GM12878 (cell line): ENCODE measurements at regions not wholly inside any gene's neighbourhood (a gene's known extent, or its start where the extent isn't known, plus 50 kb on each side); places are given as distances from the start of the nearest gene placed in this dataset.

Source experiments
- ASH2L ChIP-seq: fragments of 300-600, 200-600 bp; sonication (generic); IDR thresholded peaks from 2 replicates; pipeline ENCODE4 v1.6.1; 2017; ENCODE audit warnings: low read depth, mild to moderate bottlenecking, borderline replicate concordance
- EZH2 ChIP-seq: IDR thresholded peaks from 2 replicates; pipeline ENCODE4 v1.6.1; 2012; ENCODE audit warnings: low read depth, mild to moderate bottlenecking, control low read depth, inconsistent platforms, low read length, borderline replicate concordance; ENCODE audit not compliant: control insufficient read depth
- NFXL1 ChIP-seq: fragments of 450-650 bp; IDR thresholded peaks from 2 replicates; pipeline ENCODE4 v1.6.1; 2017; ENCODE audit warnings: antibody characterized with exemption, mild to moderate bottlenecking, borderline replicate concordance
- POLR2AphosphoS2 ChIP-seq: IDR thresholded peaks from 2 replicates; pipeline ENCODE4 v1.6.1; 2011; ENCODE audit warnings: low read depth, mild to moderate bottlenecking, low read length, improper control_type of control experiment, moderate library complexity
- SRF ChIP-seq, 2 experiments: IDR thresholded peaks; 2 replicates each; pipeline ENCODE4 v1.6.1; 2011; ENCODE audit warnings: low read depth in 2 of 2, low read length in 2 of 2, mild to moderate bottlenecking in 1 of 2, moderate library complexity in 1 of 2
- TCF7 ChIP-seq: IDR thresholded peaks from 2 replicates; pipeline ENCODE4 v1.6.1; 2014; ENCODE audit warnings: antibody characterized with exemption, borderline replicate concordance
- TF ChIP-seq, protein P1 (sequence below): fragments of 450-650 bp; IDR thresholded peaks from 2 replicates; pipeline ENCODE4 v1.6.1; 2018; ENCODE audit warnings: mild to moderate bottlenecking, low read depth, moderate library complexity; ENCODE audit not compliant: partially characterized antibody
- TF ChIP-seq, protein P2 (sequence below): fragments of 450-650 bp; IDR thresholded peaks from 2 replicates; pipeline ENCODE4 v1.6.1; 2017; ENCODE audit warnings: antibody characterized with exemption, mild to moderate bottlenecking, moderate library complexity
- TF ChIP-seq, protein P3 (sequence below): IDR thresholded peaks from 2 replicates; pipeline ENCODE4 v1.6.1; 2011; ENCODE audit warnings: borderline replicate concordance, low read depth, mild to moderate bottlenecking, moderate library complexity, mixed read lengths, low read length; ENCODE audit not compliant: insufficient read depth; ENCODE audit errors: extremely low read length
- TF ChIP-seq, protein P4 (sequence below): IDR thresholded peaks from 2 replicates; pipeline ENCODE4 v1.6.1; 2011; ENCODE audit warnings: low read depth, mild to moderate bottlenecking, low read length, moderate library complexity, borderline replicate concordance; ENCODE audit errors: extremely low read depth

DNA sequence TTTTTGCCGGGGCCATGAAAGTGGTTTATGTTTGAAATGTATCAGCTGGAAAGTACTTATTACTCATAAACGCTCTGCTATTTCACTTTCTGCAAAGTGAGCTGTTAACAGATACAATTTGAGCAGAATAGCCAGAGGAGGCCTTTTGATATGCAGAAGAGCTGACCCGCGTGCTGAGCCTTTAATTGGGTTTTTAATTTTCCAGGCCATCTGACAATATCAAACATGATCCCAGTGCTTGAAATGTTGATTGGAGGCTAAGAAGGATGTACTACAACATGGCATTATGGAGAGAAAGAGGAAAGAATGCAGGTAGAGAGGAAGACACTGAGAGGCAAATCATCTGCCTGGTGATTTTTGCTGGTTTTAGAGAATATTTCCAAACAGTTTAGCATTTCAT, 261.3 kb upstream of the MEIS2 start (continued):
- TF ChIP-seq, protein P1, sequence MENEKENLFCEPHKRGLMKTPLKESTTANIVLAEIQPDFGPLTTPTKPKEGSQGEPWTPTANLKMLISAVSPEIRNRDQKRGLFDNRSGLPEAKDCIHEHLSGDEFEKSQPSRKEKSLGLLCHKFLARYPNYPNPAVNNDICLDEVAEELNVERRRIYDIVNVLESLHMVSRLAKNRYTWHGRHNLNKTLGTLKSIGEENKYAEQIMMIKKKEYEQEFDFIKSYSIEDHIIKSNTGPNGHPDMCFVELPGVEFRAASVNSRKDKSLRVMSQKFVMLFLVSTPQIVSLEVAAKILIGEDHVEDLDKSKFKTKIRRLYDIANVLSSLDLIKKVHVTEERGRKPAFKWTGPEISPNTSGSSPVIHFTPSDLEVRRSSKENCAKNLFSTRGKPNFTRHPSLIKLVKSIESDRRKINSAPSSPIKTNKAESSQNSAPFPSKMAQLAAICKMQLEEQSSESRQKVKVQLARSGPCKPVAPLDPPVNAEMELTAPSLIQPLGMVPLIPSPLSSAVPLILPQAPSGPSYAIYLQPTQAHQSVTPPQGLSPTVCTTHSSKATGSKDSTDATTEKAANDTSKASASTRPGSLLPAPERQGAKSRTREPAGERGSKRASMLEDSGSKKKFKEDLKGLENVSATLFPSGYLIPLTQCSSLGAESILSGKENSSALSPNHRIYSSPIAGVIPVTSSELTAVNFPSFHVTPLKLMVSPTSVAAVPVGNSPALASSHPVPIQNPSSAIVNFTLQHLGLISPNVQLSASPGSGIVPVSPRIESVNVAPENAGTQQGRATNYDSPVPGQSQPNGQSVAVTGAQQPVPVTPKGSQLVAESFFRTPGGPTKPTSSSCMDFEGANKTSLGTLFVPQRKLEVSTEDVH: no peak
- TF ChIP-seq SRF (IDR thresholded peaks at IDR 0.05; ENCODE audit: low read depth in 2 of 2, low read length in 2 of 2) (no peak), EZH2 (no peak), ASH2L (no peak), NFXL1 (no peak), POLR2AphosphoS2 (no peak), TCF7 (no peak)
- TF ChIP-seq, protein P2, sequence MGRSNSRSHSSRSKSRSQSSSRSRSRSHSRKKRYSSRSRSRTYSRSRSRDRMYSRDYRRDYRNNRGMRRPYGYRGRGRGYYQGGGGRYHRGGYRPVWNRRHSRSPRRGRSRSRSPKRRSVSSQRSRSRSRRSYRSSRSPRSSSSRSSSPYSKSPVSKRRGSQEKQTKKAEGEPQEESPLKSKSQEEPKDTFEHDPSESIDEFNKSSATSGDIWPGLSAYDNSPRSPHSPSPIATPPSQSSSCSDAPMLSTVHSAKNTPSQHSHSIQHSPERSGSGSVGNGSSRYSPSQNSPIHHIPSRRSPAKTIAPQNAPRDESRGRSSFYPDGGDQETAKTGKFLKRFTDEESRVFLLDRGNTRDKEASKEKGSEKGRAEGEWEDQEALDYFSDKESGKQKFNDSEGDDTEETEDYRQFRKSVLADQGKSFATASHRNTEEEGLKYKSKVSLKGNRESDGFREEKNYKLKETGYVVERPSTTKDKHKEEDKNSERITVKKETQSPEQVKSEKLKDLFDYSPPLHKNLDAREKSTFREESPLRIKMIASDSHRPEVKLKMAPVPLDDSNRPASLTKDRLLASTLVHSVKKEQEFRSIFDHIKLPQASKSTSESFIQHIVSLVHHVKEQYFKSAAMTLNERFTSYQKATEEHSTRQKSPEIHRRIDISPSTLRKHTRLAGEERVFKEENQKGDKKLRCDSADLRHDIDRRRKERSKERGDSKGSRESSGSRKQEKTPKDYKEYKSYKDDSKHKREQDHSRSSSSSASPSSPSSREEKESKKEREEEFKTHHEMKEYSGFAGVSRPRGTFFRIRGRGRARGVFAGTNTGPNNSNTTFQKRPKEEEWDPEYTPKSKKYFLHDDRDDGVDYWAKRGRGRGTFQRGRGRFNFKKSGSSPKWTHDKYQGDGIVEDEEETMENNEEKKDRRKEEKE: no peak
- TF ChIP-seq, protein P3, sequence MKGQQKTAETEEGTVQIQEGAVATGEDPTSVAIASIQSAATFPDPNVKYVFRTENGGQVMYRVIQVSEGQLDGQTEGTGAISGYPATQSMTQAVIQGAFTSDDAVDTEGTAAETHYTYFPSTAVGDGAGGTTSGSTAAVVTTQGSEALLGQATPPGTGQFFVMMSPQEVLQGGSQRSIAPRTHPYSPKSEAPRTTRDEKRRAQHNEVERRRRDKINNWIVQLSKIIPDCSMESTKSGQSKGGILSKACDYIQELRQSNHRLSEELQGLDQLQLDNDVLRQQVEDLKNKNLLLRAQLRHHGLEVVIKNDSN: no peak
- TF ChIP-seq, protein P4, sequence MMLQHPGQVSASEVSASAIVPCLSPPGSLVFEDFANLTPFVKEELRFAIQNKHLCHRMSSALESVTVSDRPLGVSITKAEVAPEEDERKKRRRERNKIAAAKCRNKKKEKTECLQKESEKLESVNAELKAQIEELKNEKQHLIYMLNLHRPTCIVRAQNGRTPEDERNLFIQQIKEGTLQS: no peak
